Activated naive CD4-positive, alpha-beta T cell treated with anti-CD3 and anti-CD28 coated beads, Interleukin-2, amount 10 ng/mL, durations not matched to agents 7 days and 5 days (primary cell): ENCODE measurements at regions not wholly inside any gene's neighbourhood (a gene's known extent, or its start where the extent isn't known, plus 50 kb on each side); places are given as distances from the start of the nearest gene placed in this dataset.
"Not testable (repeated sequence)": the region's sequence is repeated elsewhere in the genome, so short reads cannot be mapped to it uniquely, and the experiment has no call there.

ENCODE experiments used
- CTCF ChIA-PET: fragments of 350-600 bp; sonication (Branson Sonifier 250); formaldehyde crosslinking; loops from one replicate; lab custom pipeline; 2021; ENCODE audit warnings: antibody characterized with exemption; lab: Charles Lee
- DNase-seq: peaks from one replicate; pipeline ENCODE4 v3.0.0-alpha.2; 2020
- H3K27ac Mint-ChIP-seq: one replicate; pipeline ENCODE4 v1.8.0; 2021; ENCODE audit warnings: mild to moderate bottlenecking, moderate library complexity, mixed read lengths
- H3K27me3 Mint-ChIP-seq: one replicate; pipeline ENCODE4 v1.8.0; 2021; ENCODE audit warnings: mild to moderate bottlenecking, mixed read lengths
- H3K36me3 Mint-ChIP-seq: one replicate; pipeline ENCODE4 v1.8.0; 2021; ENCODE audit warnings: mixed read lengths
- H3K4me1 Mint-ChIP-seq: one replicate; pipeline ENCODE4 v1.8.0; 2021; ENCODE audit warnings: mixed read lengths
- H3K4me3 Mint-ChIP-seq: one replicate; pipeline ENCODE4 v1.8.0; 2021; ENCODE audit warnings: mild to moderate bottlenecking, moderate library complexity, mixed read lengths
- H3K9me3 Mint-ChIP-seq: one replicate; pipeline ENCODE4 v1.8.0; 2021; ENCODE audit warnings: mixed read lengths

DNA sequence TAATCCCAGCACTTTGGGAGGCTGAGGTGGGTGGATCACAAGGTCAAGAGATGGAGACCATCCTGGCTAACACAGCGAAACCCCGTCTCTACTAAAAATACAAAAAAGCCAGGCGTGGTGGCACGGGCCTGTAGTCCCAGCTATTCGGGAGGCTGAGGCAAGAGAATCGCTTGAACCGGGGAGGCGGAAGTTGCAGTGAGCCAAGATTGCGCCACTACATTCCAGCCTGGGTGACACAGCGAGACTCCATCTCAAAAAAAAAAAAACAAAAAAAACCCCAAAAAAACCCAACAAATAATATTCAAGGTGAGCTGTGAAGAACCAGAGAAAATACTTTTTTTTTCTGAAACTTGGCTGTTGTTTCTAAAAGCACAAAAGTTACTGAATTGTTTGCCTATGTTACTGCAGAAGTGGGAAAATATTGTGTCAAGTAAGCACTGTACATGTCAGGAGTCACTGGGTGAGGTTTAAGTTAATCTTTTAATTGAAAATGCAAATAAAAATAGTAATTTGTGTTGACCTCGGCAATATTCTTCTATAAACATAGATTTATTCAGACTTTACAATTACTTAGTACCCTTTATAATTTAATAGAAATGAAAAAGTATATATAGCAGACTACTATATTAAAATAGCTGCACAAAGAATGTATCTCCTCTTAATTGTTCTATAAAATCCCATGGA is 55.4 kb upstream of the USP3 start:
- not testable (repeated sequence) for H3K27ac Mint-ChIP-seq
- peaks cover 21% of the 10 kb centered on the region for H3K27me3 Mint-ChIP-seq

DNA sequence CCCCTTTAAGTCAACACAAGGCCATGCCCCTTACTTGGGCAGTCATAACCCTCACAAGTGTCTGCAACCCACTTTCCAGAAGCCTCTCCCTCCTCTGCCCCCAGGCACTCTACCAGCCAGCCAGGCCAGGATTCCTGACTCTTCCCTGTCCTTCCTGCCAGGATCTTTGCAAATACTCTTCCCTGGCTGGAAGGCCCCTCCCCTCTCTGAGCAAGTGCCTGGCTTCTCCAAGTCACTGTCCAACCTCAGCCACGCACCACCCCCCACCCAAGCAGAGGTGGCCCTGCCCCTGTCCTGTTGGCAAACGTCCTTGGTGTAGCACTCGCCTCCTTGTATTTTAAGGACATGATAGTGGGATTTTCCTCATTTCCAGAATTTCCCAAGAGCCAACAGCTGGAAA is 54.7 kb upstream of the USP3 start:
- peaks cover 20% of the 10 kb centered on the region for H3K27me3 Mint-ChIP-seq

More for the DNA sequence above, 55.4 kb upstream of the USP3 start:
- H3K9me3 Mint-ChIP-seq, DNase-seq, H3K36me3 Mint-ChIP-seq, H3K4me3 Mint-ChIP-seq: not testable (repeated sequence)
- CTCF ChIA-PET = interaction anchor here (0.8 kb wide), 1 partner anchor 301 kb away, joined by 3 read pairs; no protein-coding TSS in a partner anchor
- H3K4me1 Mint-ChIP-seq = peaks cover 40% of the 10 kb centered on the region

DNA sequence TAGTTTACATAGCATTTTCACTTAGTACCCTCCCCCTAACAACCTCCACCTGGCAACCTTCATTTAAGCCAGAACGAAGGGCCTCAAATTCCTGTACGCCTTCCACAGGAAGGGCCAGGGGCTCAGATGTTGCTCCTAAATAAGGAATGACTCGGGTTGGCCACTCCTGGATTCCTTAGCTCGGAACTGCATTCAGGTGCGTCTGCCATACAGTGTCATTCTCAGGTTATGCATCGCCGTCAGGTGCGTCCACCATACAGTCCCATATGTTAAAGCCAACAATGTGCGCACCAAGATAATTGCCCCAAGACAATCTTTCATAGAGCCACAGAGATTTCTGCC is 53.5 kb upstream of the USP3 start:
- CTCF ChIA-PET = no interaction called here
- no peaks in the 10 kb centered on the region for H3K9me3 Mint-ChIP-seq
- peaks cover 14% of the 10 kb centered on the region for H3K27me3 Mint-ChIP-seq
- H3K36me3 Mint-ChIP-seq = no peaks in the 10 kb centered on the region
- peaks cover 31% of the 10 kb centered on the region for H3K4me1 Mint-ChIP-seq
- H3K27ac Mint-ChIP-seq = no peak overlapping the region
- no peak overlapping the region for H3K4me3 Mint-ChIP-seq
- DNase-seq = no peak

More for the DNA sequence above, 54.7 kb upstream of the USP3 start:
- no peaks in the 10 kb centered on the region for H3K9me3 Mint-ChIP-seq
- peaks cover 40% of the 10 kb centered on the region for H3K4me1 Mint-ChIP-seq
- H3K4me3 Mint-ChIP-seq = no peak overlapping the region
- DNase-seq = no peak
- H3K27ac Mint-ChIP-seq = no peak overlapping the region
- CTCF ChIA-PET = no interaction called here
- no peaks in the 10 kb centered on the region for H3K36me3 Mint-ChIP-seq

DNA sequence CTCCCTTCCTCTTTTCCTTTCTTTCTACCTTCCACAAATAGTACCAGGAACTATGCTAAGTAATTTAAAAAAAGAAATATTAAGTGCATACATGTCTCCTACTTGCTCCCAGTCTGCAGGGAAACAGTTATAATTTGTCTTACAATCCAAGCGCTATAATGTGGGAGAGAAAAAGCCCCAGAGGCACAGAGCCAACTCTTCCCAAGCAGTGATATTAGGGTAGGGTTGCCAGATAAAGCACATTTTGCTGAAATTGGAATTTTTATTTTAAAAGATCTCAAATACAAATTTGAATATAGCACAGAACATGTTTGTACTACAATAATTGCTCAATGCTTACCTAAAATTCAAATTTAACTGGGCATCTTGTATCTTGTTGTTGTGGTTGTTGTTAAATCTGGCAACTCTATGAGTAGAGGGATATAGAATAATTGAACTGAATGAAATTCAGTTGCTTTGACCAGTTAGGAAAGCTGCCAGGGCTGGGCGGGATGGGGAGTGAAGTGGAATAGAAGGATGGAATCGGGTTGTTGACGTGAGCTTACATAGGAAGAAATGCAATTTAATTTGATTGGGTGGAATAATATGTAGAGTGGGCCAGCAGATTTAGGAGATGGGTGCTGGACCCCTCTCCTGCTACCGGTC is 52.6 kb upstream of the USP3 start:
- CTCF ChIA-PET = no interaction called here
- Mint-ChIP-seq H3K4me1 (peaks cover 22% of the 10 kb centered on the region), H3K27ac (no peak overlapping the region)

DNA sequence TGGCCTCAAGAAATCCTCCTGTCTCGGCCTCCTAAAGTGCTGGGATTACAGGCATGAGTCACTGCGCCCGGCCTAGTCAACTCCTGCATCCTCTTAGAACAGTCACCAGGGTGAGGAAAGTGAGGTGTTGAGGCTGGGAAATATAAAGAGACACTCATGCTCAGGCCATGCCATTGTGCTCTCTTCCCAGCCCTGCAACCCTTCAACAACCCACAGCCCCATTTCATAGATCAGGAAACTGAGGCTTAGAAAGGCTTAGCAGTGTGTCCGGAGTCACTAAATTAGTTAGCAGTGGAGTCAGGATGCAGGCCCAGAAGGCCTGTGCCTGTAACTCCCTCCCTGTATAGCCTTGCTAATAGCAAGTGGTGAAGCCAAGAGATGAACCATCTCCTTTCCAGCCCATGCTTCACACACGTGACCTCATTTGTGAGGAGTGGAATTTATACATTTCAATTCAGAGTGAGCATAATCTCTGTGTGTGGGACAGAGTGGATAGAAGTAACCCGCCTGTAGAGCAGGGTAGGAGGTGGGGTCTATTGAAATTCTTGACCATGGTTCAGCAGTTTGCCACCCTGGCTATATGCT is 51.7 kb upstream of the USP3 start:
- Mint-ChIP-seq H3K27ac (no peak overlapping the region), H3K4me3 (no peak overlapping the region), H3K4me1 (peaks cover 14% of the 10 kb centered on the region), H3K36me3 (no peaks in the 10 kb centered on the region), H3K9me3 (no peaks in the 10 kb centered on the region), H3K27me3 (peaks cover 11% of the 10 kb centered on the region)
- CTCF ChIA-PET = interaction anchor here (1.4 kb wide), 1 partner anchor 12 kb away, joined by 3 read pairs; no protein-coding TSS in a partner anchor
- DNase-seq = no peak

More for the DNA sequence above, 52.6 kb upstream of the USP3 start:
- no peaks in the 10 kb centered on the region for H3K9me3 Mint-ChIP-seq
- no peak overlapping the region for H3K4me3 Mint-ChIP-seq
- DNase-seq = no peak
- H3K27me3 Mint-ChIP-seq = peaks cover 14% of the 10 kb centered on the region
- H3K36me3 Mint-ChIP-seq = no peaks in the 10 kb centered on the region

DNA sequence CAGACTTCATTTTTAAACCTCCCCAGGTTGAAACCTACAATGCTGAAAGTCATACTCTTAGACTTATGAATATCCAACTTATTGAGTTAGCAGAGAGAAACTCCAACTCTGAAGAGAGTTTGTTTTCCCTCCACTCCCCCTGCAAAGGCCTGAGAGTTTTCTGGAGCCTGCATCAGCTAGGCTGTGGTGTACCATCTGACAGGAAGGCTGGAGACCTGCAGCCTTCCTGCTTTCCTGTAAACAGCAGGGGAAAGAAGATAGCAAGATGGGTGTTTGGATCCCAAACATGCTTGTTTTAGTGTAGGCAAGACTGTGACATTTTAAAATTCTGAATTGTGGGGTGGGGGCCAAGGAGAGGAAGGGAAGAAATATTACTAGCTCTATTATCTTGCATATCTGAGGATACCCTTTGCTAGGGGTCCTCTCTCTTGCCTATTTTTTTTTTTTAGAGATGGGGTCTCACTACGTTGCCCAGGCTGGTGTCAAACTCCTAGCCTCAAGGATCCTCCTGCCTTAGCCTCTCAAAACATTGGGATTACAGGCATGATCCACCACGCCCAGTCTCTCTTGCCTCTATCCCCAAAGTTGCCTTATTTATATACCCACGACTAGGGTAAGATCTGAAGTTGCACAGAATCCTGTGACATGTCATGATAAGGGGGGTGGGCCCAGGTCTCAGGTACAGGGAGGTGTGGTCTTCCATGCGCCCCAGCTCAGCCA is 51.0 kb upstream of the USP3 start:
- DNase-seq = no peak
- Mint-ChIP-seq H3K27me3 (peaks cover 7% of the 10 kb centered on the region), H3K4me1 (peaks cover 12% of the 10 kb centered on the region), H3K4me3 (no peak overlapping the region), H3K36me3 (no peaks in the 10 kb centered on the region), H3K9me3 (no peaks in the 10 kb centered on the region), H3K27ac (no peak overlapping the region)
- CTCF ChIA-PET = interaction anchor here (1.4 kb wide), 1 partner anchor 11 kb away, joined by 3 read pairs; no protein-coding TSS in a partner anchor

DNA sequence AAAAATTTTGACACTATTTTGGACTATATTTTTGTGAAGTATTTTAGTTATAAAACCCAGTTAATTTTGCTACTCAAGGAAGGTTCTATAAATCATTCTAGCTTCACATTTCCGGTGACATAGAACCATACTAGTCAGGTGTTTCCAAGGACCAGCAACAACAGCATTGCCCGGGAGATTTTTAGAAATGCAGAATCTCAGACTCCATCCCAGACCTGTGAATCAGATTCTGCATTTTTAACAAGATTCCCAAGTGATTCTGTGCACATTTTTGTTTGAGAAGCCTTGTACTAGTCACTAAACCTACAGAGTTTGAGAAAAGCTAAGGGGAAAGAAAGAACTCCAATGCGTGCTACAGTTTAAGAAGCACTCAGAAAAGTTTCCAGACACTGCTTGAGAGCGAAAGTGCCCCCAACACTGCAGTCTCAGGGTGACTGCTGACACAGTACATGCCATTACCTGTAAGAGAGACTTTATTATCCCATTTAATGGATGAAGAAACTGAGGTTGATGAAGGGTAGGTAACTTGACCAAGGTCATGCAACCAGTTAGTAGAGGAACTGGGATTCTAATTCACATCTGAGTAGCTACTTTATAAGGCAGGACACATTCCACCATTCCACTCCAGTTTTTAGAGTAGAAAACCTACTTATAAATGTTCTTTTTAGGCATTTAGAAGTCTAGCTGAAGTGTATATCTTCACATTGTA is 49.7 kb upstream of the USP3 start:
- peaks cover 3% of the 10 kb centered on the region for H3K9me3 Mint-ChIP-seq
- no peak for DNase-seq
- CTCF ChIA-PET = interaction anchor here (1.0 kb wide), 1 partner anchor 164 kb away, joined by 3 read pairs; no protein-coding TSS in a partner anchor
- no peak overlapping the region for H3K27ac Mint-ChIP-seq
- H3K4me3 Mint-ChIP-seq = no peak overlapping the region
- no peaks in the 10 kb centered on the region for H3K36me3 Mint-ChIP-seq
- H3K4me1 Mint-ChIP-seq = peaks cover 12% of the 10 kb centered on the region
- H3K27me3 Mint-ChIP-seq = peaks cover 2% of the 10 kb centered on the region
